Activated naive CD8-positive, alpha-beta T cell (primary cell): ENCODE measurements at regions not wholly inside any gene's neighbourhood (a gene's known extent, or its start where the extent isn't known, plus 50 kb on each side); places are given as distances from the start of the nearest gene placed in this dataset.

Source experiments
- H3K27ac Mint-ChIP-seq: one replicate; pipeline ENCODE4 v1.8.0; 2021; ENCODE audit warnings: mixed read lengths
- H3K27me3 Mint-ChIP-seq: one replicate; pipeline ENCODE4 v1.8.0; 2021; ENCODE audit warnings: mixed read lengths
- H3K36me3 Mint-ChIP-seq: one replicate; pipeline ENCODE4 v1.8.0; 2021; ENCODE audit warnings: mixed read lengths
- H3K4me1 Mint-ChIP-seq: one replicate; pipeline ENCODE4 v1.8.0; 2021; ENCODE audit warnings: low read depth, mixed read lengths
- H3K4me3 Mint-ChIP-seq: one replicate; pipeline ENCODE4 v1.8.0; 2021; ENCODE audit warnings: mild to moderate bottlenecking, mixed read lengths
- H3K9me3 Mint-ChIP-seq: one replicate; pipeline ENCODE4 v1.8.0; 2021; ENCODE audit warnings: low read depth, mixed read lengths

DNA sequence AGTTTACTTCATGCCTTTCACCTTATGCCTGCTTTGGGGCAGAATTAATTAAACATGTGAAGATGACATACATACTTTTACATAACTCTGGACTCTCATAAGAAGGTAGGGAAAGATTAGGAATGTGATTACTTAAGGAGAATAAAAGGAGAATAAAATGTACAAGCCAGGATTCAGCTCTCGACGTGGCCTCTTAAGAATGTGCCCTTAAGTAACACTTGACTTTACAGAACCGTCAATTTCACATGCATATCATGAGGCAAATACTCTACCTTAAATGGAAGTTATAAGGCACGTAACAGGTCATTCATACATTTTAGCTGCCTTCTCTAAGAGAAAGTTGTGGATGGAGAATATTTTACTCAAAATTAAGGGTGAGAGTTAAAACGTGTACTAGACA is 263.7 kb upstream of the LMCD1 start:
- H3K4me3 Mint-ChIP-seq: no peak overlapping the region
- no peaks in the 10 kb centered on the region for H3K36me3 Mint-ChIP-seq
- peaks cover 6% of the 10 kb centered on the region for H3K9me3 Mint-ChIP-seq
- no peaks in the 10 kb centered on the region for H3K4me1 Mint-ChIP-seq
- peaks cover 2% of the 10 kb centered on the region for H3K27me3 Mint-ChIP-seq
- H3K27ac Mint-ChIP-seq: no peak overlapping the region

DNA sequence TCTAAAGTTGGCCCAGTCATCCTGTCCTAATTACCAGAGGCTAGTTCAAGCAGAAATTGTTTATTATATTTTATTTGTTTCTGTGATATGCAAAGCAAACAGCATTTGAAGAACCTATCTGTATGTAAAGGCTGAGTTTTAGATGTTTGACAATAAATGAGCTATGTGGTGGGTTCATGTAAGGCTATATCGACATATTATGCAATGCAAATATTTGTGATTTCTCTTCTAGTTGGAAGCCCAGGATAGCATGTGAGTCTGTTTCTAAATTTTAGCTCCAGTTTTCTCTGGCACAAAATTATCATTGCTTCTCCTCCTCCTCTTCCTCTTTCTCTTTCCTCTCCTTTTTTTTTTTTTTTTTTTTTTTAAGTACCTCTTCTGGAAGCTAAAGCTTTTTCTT is 263.2 kb upstream of the LMCD1 start:
- Mint-ChIP-seq H3K36me3 (no peaks in the 10 kb centered on the region), H3K27ac (no peak overlapping the region), H3K9me3 (peaks cover 6% of the 10 kb centered on the region), H3K4me3 (no peak overlapping the region), H3K27me3 (peaks cover 2% of the 10 kb centered on the region), H3K4me1 (no peaks in the 10 kb centered on the region)

DNA sequence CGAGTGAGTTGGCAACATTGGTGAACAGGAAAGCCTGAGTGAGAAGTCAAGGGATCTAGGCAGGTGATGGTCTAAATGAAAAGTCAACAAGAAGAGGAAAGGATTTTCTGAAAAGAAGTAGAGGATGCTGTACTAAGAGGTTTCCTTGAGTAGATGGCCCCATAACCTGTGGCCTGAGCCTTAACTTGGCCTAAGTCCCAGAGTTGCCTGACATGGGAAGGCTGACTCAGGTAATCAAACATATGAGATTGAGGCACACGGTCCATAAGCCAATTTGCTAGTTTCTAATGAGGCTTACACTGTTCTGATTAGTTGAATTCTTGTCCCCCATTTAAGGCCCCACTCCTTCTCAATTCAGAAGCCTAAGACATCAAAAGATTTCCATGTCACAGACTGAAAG is 262.5 kb upstream of the LMCD1 start:
- Mint-ChIP-seq H3K36me3 (no peaks in the 10 kb centered on the region), H3K27me3 (peaks cover 2% of the 10 kb centered on the region), H3K4me3 (no peak overlapping the region), H3K27ac (no peak overlapping the region), H3K4me1 (no peaks in the 10 kb centered on the region), H3K9me3 (peaks cover 6% of the 10 kb centered on the region)

DNA sequence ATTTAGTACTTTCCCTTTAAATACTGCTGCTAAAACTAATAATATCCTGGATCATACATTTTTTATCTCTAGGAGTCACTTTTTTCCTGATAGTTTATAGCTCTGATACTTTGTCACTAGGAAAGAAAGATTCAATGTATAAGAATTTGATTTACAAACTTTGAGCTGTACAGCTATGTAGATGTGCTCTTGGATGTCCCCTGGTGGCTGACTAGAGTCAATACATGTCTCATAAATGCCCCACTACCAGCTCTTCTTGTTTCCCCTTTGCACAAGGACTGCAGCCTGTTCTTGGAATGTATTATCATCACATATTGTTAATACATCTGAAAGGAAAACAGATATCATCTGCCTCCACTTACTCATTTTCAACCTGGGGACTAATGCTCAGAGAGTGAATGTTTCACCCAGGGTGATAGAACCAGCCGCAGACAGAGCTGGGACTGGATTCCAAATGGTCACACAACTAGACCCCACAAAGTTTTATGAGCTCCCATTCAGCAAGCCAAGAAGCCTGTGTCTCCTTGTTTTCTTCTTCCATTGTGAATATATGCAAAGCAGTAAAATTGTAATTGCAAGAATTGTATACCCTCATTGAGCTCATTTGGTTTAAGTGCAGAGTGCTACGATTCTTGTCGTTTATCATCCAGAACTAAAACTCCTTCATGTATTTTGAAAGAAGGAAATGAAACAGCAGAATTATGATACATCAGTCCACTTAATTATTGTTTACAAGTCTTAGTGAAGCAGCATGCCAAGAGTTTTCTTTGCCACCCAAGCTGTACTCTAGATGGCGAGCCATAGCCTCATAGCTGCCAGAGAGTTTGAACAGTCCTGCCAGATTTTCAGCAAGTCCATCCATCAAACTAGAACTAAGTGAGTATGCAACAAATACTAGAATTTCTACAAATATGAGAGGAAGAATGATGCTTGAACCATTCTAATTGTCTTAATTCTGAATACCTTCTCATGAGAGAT is 261.6 kb upstream of the LMCD1 start:
- Mint-ChIP-seq H3K36me3 (no peaks in the 10 kb centered on the region), H3K9me3 (peaks cover 6% of the 10 kb centered on the region), H3K27me3 (no peaks in the 10 kb centered on the region), H3K4me1 (no peaks in the 10 kb centered on the region), H3K27ac (no peak overlapping the region), H3K4me3 (no peak overlapping the region)

DNA sequence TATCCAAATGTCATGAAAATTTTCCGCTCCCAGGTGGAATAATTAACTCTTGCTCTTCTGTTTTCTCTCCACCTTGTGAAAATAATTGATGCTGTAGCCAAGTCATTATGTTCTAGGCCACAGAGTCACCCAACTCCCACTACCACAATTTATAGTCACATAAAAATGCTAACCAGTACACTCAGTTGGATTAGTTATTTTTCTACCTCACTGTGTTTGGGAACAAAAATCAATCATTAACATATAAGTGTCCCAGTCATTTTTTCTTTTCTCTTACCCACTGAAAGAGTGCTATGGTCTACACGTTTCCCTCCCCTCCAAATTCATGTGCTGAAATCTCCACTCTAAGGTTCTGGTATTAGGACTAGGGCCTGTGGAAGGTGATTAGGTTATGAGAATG is 255.6 kb upstream of the LMCD1 start:
- H3K4me3 Mint-ChIP-seq: no peak overlapping the region
- H3K36me3 Mint-ChIP-seq: no peaks in the 10 kb centered on the region
- peaks cover 6% of the 10 kb centered on the region for H3K9me3 Mint-ChIP-seq
- H3K4me1 Mint-ChIP-seq: no peaks in the 10 kb centered on the region
- H3K27me3 Mint-ChIP-seq: peaks cover 3% of the 10 kb centered on the region
- H3K27ac Mint-ChIP-seq: no peak overlapping the region

DNA sequence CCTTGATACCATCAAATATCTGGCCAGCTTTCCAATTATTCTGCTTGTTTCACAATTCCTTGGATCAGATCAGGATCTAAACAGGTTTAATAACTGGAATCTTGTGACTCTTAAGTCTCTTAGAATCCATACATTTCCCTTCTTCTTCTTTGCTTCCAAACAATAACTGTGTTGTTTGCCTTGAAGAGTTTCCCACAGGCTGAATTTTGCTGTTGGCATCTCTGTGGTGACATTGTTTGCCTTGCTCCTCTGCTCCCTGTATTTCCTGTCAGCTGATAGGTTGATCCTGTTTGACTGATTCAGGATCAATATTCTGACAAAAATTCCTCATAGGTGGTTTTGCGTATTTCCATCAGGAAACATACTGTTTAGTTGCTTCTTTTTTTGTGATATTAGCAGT is 248.4 kb upstream of the LMCD1 start:
- Mint-ChIP-seq H3K27ac (no peak overlapping the region), H3K36me3 (no peaks in the 10 kb centered on the region), H3K4me1 (no peaks in the 10 kb centered on the region), H3K27me3 (peaks cover 7% of the 10 kb centered on the region), H3K4me3 (no peak overlapping the region), H3K9me3 (no peaks in the 10 kb centered on the region)

DNA sequence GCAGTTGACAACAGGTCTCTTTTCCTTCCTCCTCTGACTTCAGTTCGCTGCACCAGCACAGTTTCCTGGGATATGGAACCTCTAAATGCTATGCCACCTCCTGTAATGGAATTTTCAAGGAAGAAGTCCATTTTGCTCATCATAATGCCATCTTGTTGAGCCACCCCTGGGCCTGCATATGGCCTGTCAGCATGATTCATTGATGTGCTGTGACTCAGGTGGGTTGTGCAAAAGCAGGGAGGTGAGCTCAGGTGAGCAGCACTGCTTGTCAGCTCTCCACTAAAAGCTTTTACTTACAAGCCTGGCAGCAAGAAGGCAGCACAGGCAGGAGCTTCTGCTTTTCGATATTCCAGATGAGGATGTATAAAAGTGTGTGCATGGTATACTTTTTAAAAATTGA is 247.1 kb upstream of the LMCD1 start:
- Mint-ChIP-seq H3K9me3 (no peaks in the 10 kb centered on the region), H3K4me1 (no peaks in the 10 kb centered on the region), H3K4me3 (no peak overlapping the region), H3K27ac (no peak overlapping the region), H3K36me3 (no peaks in the 10 kb centered on the region), H3K27me3 (peaks cover 7% of the 10 kb centered on the region)

DNA sequence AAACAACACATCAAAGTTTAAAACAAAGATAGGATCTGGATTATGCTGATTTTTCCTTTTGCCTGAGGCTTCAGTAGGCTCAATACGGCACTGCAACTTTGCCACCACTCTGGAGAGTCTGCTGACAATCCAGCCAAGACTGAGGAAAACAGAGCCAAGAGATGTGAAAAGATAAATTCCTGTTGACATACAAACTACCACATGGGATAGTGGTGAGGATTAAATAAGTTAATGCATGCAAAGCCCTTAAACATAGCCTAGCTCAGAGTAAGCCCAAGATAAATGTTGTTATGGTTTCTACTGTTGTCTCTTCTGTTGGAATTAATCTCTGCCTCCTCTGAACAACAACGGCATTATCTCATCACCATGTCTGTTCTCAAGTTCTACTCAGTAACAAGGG is 245.9 kb upstream of the LMCD1 start:
- Mint-ChIP-seq H3K27ac (no peak overlapping the region), H3K4me1 (no peaks in the 10 kb centered on the region), H3K36me3 (no peaks in the 10 kb centered on the region), H3K9me3 (no peaks in the 10 kb centered on the region), H3K4me3 (no peak overlapping the region), H3K27me3 (peaks cover 4% of the 10 kb centered on the region)

DNA sequence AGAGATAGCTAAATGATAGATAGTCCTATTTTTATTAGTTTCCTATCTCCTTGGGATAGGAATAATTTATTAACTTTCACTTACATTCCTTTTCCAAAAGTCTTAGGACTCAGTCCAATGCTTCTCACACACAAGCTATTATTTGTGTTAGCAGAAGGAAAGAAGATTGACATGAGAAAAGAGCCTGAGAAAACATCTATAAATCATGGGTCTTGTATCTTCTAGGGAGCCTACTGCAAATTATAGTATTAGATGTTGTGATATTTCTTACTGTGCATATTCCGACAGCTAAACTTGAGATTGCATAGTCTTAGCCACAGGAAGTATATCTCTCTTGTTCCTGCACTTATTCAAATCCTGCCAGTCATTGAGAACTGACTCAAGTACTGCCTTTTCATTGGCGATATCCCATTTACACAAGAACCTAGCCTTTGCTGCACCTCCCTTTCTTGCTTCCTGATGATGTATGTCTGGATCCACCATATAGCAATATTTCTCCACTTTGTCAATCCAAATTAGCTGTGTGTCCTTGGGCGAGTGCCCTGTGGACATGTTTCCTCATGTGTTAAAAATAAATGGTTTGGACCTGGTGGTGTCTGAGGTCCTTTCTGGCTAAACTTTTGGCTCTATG is 245.1 kb upstream of the LMCD1 start:
- Mint-ChIP-seq H3K27me3 (peaks cover 4% of the 10 kb centered on the region), H3K4me3 (no peak overlapping the region), H3K36me3 (no peaks in the 10 kb centered on the region), H3K27ac (no peak overlapping the region), H3K4me1 (no peaks in the 10 kb centered on the region), H3K9me3 (peaks cover under 1% of the 10 kb centered on the region)

DNA sequence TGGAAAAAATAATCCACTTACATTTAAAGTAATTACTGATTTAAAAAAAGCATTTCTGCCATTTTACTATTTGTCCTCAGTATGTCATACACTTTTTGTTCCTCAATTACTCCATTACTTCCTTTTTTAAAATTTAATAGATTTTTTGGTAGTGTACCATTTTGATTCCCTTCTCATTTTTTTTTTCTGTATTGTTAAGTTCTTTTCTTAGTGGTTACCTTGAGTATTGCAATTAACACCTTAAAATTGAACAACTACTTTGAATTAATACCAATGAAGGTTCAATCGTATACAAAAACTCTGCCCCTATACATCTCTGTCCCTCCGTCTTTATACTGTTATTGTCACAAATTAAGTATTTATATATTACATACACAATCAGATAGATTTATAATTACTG is 240.6 kb upstream of the LMCD1 start:
- no peaks in the 10 kb centered on the region for H3K36me3 Mint-ChIP-seq

DNA sequence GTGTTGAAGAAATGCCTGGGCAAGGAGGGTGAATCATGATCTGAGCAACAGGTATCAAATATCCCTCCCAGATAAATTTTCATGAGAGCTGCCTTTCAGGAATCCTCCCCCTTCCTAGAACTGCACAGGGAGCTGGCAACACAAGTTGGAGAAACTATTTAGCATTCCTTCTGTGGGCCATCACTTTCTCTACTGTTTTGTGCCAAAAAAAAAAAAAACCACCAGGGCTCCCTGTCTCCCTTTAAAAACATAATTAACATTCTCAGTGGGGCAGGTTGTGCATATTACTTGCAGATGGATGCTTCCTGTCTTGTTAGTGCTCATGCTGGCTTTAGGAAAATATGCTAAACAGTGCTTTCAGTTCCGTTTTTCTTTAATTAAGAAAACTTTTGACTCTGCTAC is 234.9 kb upstream of the LMCD1 start:
- H3K9me3 Mint-ChIP-seq: peaks cover 4% of the 10 kb centered on the region
- no peaks in the 10 kb centered on the region for H3K4me1 Mint-ChIP-seq
- no peak overlapping the region for H3K4me3 Mint-ChIP-seq
- H3K36me3 Mint-ChIP-seq: no peaks in the 10 kb centered on the region
- H3K27ac Mint-ChIP-seq: no peak overlapping the region
- peaks cover 2% of the 10 kb centered on the region for H3K27me3 Mint-ChIP-seq

More for the DNA sequence above, 240.6 kb upstream of the LMCD1 start:
- no peaks in the 10 kb centered on the region for H3K4me1 Mint-ChIP-seq
- peaks cover 2% of the 10 kb centered on the region for H3K27me3 Mint-ChIP-seq
- peaks cover 7% of the 10 kb centered on the region for H3K9me3 Mint-ChIP-seq
- no peak overlapping the region for H3K27ac Mint-ChIP-seq
- no peak overlapping the region for H3K4me3 Mint-ChIP-seq

DNA sequence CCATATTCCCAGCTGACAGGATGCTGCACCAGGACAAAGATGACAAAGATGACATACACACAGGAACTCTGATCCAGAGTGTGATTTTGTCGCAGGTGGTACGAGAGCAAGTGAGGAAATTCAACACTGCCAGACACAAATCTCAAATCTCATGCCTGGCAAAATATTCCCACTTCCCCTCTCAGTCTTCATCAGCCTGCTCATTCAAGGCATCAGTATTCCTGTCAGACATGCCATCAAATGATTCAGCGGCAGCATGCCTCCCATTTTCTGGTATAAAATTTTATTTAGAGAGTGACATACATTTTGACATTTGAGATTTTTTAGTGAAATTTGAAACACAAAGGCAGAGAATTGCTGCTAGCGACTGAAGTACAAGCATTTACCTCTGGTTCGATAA is 228.1 kb upstream of the LMCD1 start:
- no peak overlapping the region for H3K4me3 Mint-ChIP-seq
- H3K36me3 Mint-ChIP-seq: no peaks in the 10 kb centered on the region
- no peaks in the 10 kb centered on the region for H3K9me3 Mint-ChIP-seq
- no peaks in the 10 kb centered on the region for H3K27me3 Mint-ChIP-seq
- no peak overlapping the region for H3K27ac Mint-ChIP-seq
- no peaks in the 10 kb centered on the region for H3K4me1 Mint-ChIP-seq

DNA sequence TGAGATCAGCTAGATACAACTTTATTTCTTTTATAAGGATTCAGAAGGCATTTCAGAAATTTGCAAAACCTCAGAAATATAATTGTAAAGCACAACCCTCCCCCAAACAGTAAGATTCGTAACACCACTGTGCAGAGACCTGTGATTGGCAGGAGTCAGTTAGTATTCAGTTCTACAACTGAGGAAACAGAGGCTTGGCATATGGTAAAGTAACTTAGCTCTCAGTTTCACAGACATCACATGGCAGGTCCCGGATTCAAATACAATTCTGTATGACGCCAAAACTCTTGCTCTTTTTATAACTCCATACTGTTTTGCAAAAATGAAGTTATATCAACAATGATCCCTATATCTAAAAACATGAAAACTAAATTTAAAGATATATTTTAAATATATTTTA is 225.6 kb upstream of the LMCD1 start:
- Mint-ChIP-seq H3K27ac (no peak overlapping the region), H3K4me3 (no peak overlapping the region), H3K36me3 (no peaks in the 10 kb centered on the region), H3K4me1 (no peaks in the 10 kb centered on the region), H3K27me3 (no peaks in the 10 kb centered on the region), H3K9me3 (no peaks in the 10 kb centered on the region)

DNA sequence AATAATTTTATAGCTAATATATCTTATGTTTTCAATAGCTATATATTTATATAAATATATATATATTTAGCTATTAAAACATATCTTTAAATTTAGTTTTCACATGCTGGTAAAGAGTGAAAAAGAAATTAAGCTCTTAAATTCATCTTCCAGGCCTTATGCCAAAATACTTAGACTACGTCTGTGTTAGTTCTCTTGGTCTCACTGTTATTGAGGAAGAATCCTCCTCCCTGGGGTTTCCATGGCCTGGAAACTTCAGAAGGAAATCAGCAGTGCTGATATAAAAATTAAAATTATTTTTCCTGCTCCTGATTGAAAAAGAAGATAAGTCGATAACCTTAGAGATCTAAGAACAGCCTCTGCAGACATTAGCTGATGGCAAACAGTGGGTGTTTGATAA is 225.1 kb upstream of the LMCD1 start:
- Mint-ChIP-seq H3K27ac (no peak overlapping the region), H3K9me3 (no peaks in the 10 kb centered on the region), H3K4me1 (no peaks in the 10 kb centered on the region), H3K27me3 (no peaks in the 10 kb centered on the region), H3K36me3 (no peaks in the 10 kb centered on the region), H3K4me3 (no peak overlapping the region)

DNA sequence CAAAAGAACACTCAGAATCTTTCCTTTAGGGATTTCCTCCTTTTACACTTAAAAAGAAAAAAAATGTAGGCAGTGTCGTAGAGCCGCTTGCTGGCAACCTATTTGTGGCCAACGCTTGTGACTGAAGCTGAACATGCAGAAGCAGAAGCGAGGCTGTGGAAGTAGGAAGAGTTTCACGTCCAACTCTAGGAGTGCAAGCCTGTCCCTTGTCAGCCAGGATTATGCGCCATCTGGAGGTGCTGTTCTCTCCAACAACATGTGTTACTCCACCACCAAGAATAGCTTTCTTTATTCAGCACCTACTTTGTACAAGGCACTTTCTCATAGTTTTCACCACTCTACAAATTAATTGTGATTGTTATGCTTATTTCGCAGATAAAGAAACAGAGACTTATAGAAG is 223.2 kb upstream of the LMCD1 start:
- Mint-ChIP-seq H3K9me3 (no peaks in the 10 kb centered on the region), H3K4me1 (no peaks in the 10 kb centered on the region), H3K4me3 (no peak overlapping the region), H3K36me3 (no peaks in the 10 kb centered on the region), H3K27me3 (no peaks in the 10 kb centered on the region), H3K27ac (no peak overlapping the region)

DNA sequence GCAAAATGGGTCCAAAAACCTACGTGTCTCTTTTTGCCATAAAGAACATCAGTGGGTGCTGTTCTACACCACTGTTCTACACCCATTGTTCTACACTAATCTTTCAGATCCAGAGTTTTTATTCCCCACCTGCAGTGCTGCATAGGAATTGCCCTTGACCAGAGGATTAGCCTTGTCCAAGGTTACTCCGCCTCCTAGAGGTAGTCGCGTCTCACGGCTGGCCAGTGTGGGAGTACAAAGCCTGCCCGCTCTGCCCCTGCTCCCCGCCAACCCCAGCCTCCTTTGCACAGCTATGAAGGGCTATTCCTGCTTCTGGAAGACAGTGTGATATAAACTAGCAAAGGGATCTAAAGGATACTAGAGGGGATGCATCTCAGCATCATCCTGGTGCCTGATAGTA is 222.1 kb upstream of the LMCD1 start:
- no peaks in the 10 kb centered on the region for H3K9me3 Mint-ChIP-seq
- H3K4me3 Mint-ChIP-seq: no peak overlapping the region
- no peaks in the 10 kb centered on the region for H3K4me1 Mint-ChIP-seq
- H3K27ac Mint-ChIP-seq: no peak overlapping the region
- no peaks in the 10 kb centered on the region for H3K36me3 Mint-ChIP-seq
- no peaks in the 10 kb centered on the region for H3K27me3 Mint-ChIP-seq
